ENCODE measurements at regions not wholly inside any gene's neighbourhood (a gene's known extent, or its start where the extent isn't known, plus 50 kb on each side); places are given as distances from the start of the nearest gene placed in this dataset.

- Histone ChIP-seq H3K79me2 (ENCODE audit: insufficient read depth, low read depth) (no peaks in the 10 kb centered on the region), H3K4me3 (IDR thresholded peaks at IDR 0.05; ENCODE audit: insufficient read depth, low read depth, low read length) (no peak overlapping the region), H3K27me3 (ENCODE audit: insufficient read depth, low read depth) (no peaks in the 10 kb centered on the region), H3K27ac (no peak overlapping the region), H2AFZ (ENCODE audit: low read depth) (no peak overlapping the region), H3K36me3 (ENCODE audit: insufficient read depth) (no peaks in the 10 kb centered on the region), H3K4me1 (ENCODE audit: low read depth, poor library complexity, severe bottlenecking) (no peaks in the 10 kb centered on the region), H4K20me1 (ENCODE audit: insufficient read depth) (no peaks in the 10 kb centered on the region), H3K9ac (no peak overlapping the region), H3K4me2 (no peak overlapping the region)
- TF ChIP-seq CTCF (conservative IDR thresholded peaks at IDR 0.05; ENCODE audit: low read depth, low read length): no peak
Observed at GRCh38 chr3:34544136-34544535, 745.7 kb downstream of the PDCD6IP start.

GRCh38 chr3:34547297-34547920, 749.0 kb downstream of the PDCD6IP start:
- Histone ChIP-seq H3K4me1 (ENCODE audit: low read depth, poor library complexity, severe bottlenecking) (no peaks in the 10 kb centered on the region), H3K36me3 (ENCODE audit: insufficient read depth) (no peaks in the 10 kb centered on the region), H3K27me3 (ENCODE audit: insufficient read depth, low read depth) (no peaks in the 10 kb centered on the region), H3K79me2 (ENCODE audit: insufficient read depth, low read depth) (no peaks in the 10 kb centered on the region), H4K20me1 (ENCODE audit: insufficient read depth) (no peaks in the 10 kb centered on the region), H2AFZ (ENCODE audit: low read depth) (no peak overlapping the region), H3K9ac (no peak overlapping the region), H3K4me2 (no peak overlapping the region), H3K27ac (no peak overlapping the region), H3K4me3 (IDR thresholded peaks at IDR 0.05; ENCODE audit: insufficient read depth, low read depth, low read length) (no peak overlapping the region)
- no peak for TF ChIP-seq CTCF (conservative IDR thresholded peaks at IDR 0.05; ENCODE audit: low read depth, low read length)

GRCh38 chr3:34567266-34567665, 768.8 kb downstream of the PDCD6IP start:
- Histone ChIP-seq H3K79me2 (ENCODE audit: insufficient read depth, low read depth) (no peaks in the 10 kb centered on the region), H3K4me2 (no peak overlapping the region), H3K27me3 (ENCODE audit: insufficient read depth, low read depth) (no peaks in the 10 kb centered on the region), H3K27ac (no peak overlapping the region), H3K4me3 (IDR thresholded peaks at IDR 0.05; ENCODE audit: insufficient read depth, low read depth, low read length) (no peak overlapping the region), H3K4me1 (ENCODE audit: low read depth, poor library complexity, severe bottlenecking) (no peaks in the 10 kb centered on the region), H2AFZ (ENCODE audit: low read depth) (no peak overlapping the region), H4K20me1 (ENCODE audit: insufficient read depth) (no peaks in the 10 kb centered on the region), H3K9ac (no peak overlapping the region), H3K36me3 (ENCODE audit: insufficient read depth) (no peaks in the 10 kb centered on the region)
- no peak for TF ChIP-seq CTCF (conservative IDR thresholded peaks at IDR 0.05; ENCODE audit: low read depth, low read length)

GRCh38 chr3:34568766-34569165, 770.3 kb downstream of the PDCD6IP start:
- H3K79me2 ChIP-seq (ENCODE audit: insufficient read depth, low read depth): no peaks in the 10 kb centered on the region
- H3K36me3 ChIP-seq (ENCODE audit: insufficient read depth): no peaks in the 10 kb centered on the region
- TF ChIP-seq CTCF (conservative IDR thresholded peaks at IDR 0.05; ENCODE audit: low read depth, low read length): no peak
- no peak overlapping the region for H3K27ac ChIP-seq
- no peaks in the 10 kb centered on the region for H3K4me1 ChIP-seq (ENCODE audit: low read depth, poor library complexity, severe bottlenecking)
- no peaks in the 10 kb centered on the region for H3K27me3 ChIP-seq (ENCODE audit: insufficient read depth, low read depth)
- no peak overlapping the region for H3K9ac ChIP-seq
- no peak overlapping the region for H3K4me2 ChIP-seq
- no peaks in the 10 kb centered on the region for H4K20me1 ChIP-seq (ENCODE audit: insufficient read depth)
- H2AFZ ChIP-seq (ENCODE audit: low read depth): no peak overlapping the region
- no peak overlapping the region for H3K4me3 ChIP-seq (IDR thresholded peaks at IDR 0.05; ENCODE audit: insufficient read depth, low read depth, low read length)

Data from KMS-11 (cell line).